GM10248 (cell line): ENCODE measurements at regions not wholly inside any gene's neighbourhood (a gene's known extent, or its start where the extent isn't known, plus 50 kb on each side); places are given as distances from the start of the nearest gene placed in this dataset.

Experiments
- CTCF ChIA-PET: fragments of 300-600 bp; sonication (Branson Sonifier 250); formaldehyde crosslinking; extraction: SDS; loops from one replicate; lab custom pipeline; 2021; ENCODE audit warnings: antibody characterized with exemption; lab: Yijun Ruan, JAX
- POLR2A ChIA-PET: fragments of 350-650 bp; sonication (Branson Sonifier 250); formaldehyde crosslinking; extraction: SDS; loops from one replicate; lab custom pipeline; 2020; ENCODE audit warnings: antibody characterized with exemption; lab: Yijun Ruan, JAX
- DNase-seq: peaks from one replicate; pipeline ENCODE4 v3.0.0; 2012; ENCODE audit errors: extremely low spot score
- CTCF ChIP-seq: IDR thresholded peaks from 2 replicates; pipeline ENCODE4 v1.5.1; 2012; ENCODE audit warnings: mild to moderate bottlenecking, low read depth; ENCODE audit errors: extremely low read depth, missing control alignments, control extremely low read depth

GRCh38 chr20:56171087-56172012 lies 77.2 kb upstream of the MC3R start:
- TF ChIP-seq CTCF, result no peak
- CTCF ChIA-PET, result no interaction called here
- POLR2A ChIA-PET, result no interaction called here
- no peak for DNase-seq

- ChIA-PET POLR2A (no interaction called here), CTCF (no interaction called here)
- TF ChIP-seq CTCF, result no peak
- DNase-seq, result no peak
These were observed 75.1 kb upstream of the MC3R start for GRCh38 chr20:56173438-56173837.

- CTCF ChIA-PET, result interaction anchor here (1.1 kb wide), 1 partner anchor 9 kb away, joined by 4 read pairs; no protein-coding TSS in a partner anchor
- DNase-seq, result no peak
- POLR2A ChIA-PET, result no interaction called here
- no peak for TF ChIP-seq CTCF
These were observed 74.1 kb upstream of the MC3R start for GRCh38 chr20:56174416-56174815.

GRCh38 chr20:56175884-56176283 lies 72.6 kb upstream of the MC3R start:
- POLR2A ChIA-PET, result no interaction called here
- TF ChIP-seq CTCF, result no peak
- CTCF ChIA-PET, result no interaction called here
- DNase-seq, result no peak

- TF ChIP-seq CTCF, result no peak
- POLR2A ChIA-PET, result no interaction called here
- CTCF ChIA-PET, result no interaction called here
- DNase-seq, result no peak
These were observed 70.3 kb upstream of the MC3R start for GRCh38 chr20:56178219-56178618.

GRCh38 chr20:56179051-56179450 lies 69.5 kb upstream of the MC3R start:
- TF ChIP-seq CTCF, result no peak
- DNase-seq, result no peak
- ChIA-PET CTCF (no interaction called here), POLR2A (no interaction called here)
